ENCODE measurements at regions not wholly inside any gene's neighbourhood (a gene's known extent, or its start where the extent isn't known, plus 50 kb on each side); places are given as distances from the start of the nearest gene placed in this dataset.

GRCh38 chr12:123064366-123064765 is 83.9 kb downstream of the ARL6IP4 start:
- no peak overlapping the region for H3K27ac ChIP-seq (ENCODE audit: low read length)
- H3K27me3 ChIP-seq (ENCODE audit: insufficient read depth, low read depth, low read length) = no peaks in the 10 kb centered on the region
- TF ChIP-seq SMC3 (conservative IDR thresholded peaks at IDR 0.05; ENCODE audit: poor library complexity) (no peak), POLR2AphosphoS5 (IDR thresholded peaks at IDR 0.05) (no peak), CTCF (IDR thresholded peaks at IDR 0.05; ENCODE audit: poor library complexity, severe bottlenecking) (no peak), EP300 (conservative IDR thresholded peaks at IDR 0.05; ENCODE audit: poor library complexity, severe bottlenecking) (no peak), REST (IDR thresholded peaks at IDR 0.05; ENCODE audit: borderline replicate concordance) (no peak), EZH2 (IDR thresholded peaks at IDR 0.05; ENCODE audit: borderline replicate concordance, insufficient read depth, low read length, poor library complexity, severe bottlenecking) (no peak), RAD21 (conservative IDR thresholded peaks at IDR 0.05) (no peak), TAF1 (IDR thresholded peaks at IDR 0.05; ENCODE audit: low read depth) (no peak), MXI1 (conservative IDR thresholded peaks at IDR 0.05; ENCODE audit: poor library complexity, severe bottlenecking) (no peak)
- no peak overlapping the region for H3K4me3 ChIP-seq (ENCODE audit: low read length)
- no peaks in the 10 kb centered on the region for H3F3A ChIP-seq (ENCODE audit: insufficient read depth, low read length, poor library complexity, severe bottlenecking)
- H4K20me1 ChIP-seq (ENCODE audit: insufficient read depth) = no peaks in the 10 kb centered on the region
- H3K9me3 ChIP-seq (ENCODE audit: low read length) = no peaks in the 10 kb centered on the region
- H3K9ac ChIP-seq (ENCODE audit: low read length) = no peak overlapping the region
- H3K36me3 ChIP-seq (ENCODE audit: insufficient read depth, low read length) = no peaks in the 10 kb centered on the region
- H2AFZ ChIP-seq (ENCODE audit: low read depth, low read length) = no peak overlapping the region
- no peaks in the 10 kb centered on the region for H3K79me2 ChIP-seq (replicated peaks; ENCODE audit: insufficient read depth, low read length)
- H3K4me2 ChIP-seq (ENCODE audit: low read length) = no peak overlapping the region
- no peaks in the 10 kb centered on the region for H3K9me2 ChIP-seq (ENCODE audit: insufficient read depth, low read length)

GRCh38 chr12:123063535-123063934 is 83.1 kb downstream of the ARL6IP4 start:
- no peak overlapping the region for H3K9ac ChIP-seq (ENCODE audit: low read length)
- H3K79me2 ChIP-seq (replicated peaks; ENCODE audit: insufficient read depth, low read length) = no peaks in the 10 kb centered on the region
- H4K20me1 ChIP-seq (ENCODE audit: insufficient read depth) = no peaks in the 10 kb centered on the region

More at GRCh38 chr12:123063535-123063934, 83.1 kb downstream of the ARL6IP4 start:
- Histone ChIP-seq H3K4me3 (ENCODE audit: low read length) (no peak overlapping the region), H3K27me3 (ENCODE audit: insufficient read depth, low read depth, low read length) (no peaks in the 10 kb centered on the region), H3F3A (ENCODE audit: insufficient read depth, low read length, poor library complexity, severe bottlenecking) (no peaks in the 10 kb centered on the region), H3K9me3 (ENCODE audit: low read length) (no peaks in the 10 kb centered on the region), H3K4me2 (ENCODE audit: low read length) (no peak overlapping the region), H3K36me3 (ENCODE audit: insufficient read depth, low read length) (no peaks in the 10 kb centered on the region), H2AFZ (ENCODE audit: low read depth, low read length) (no peak overlapping the region), H3K27ac (ENCODE audit: low read length) (no peak overlapping the region), H3K9me2 (ENCODE audit: insufficient read depth, low read length) (no peaks in the 10 kb centered on the region)
- TF ChIP-seq SMC3 (conservative IDR thresholded peaks at IDR 0.05; ENCODE audit: poor library complexity) (no peak), CTCF (IDR thresholded peaks at IDR 0.05; ENCODE audit: poor library complexity, severe bottlenecking) (no peak), REST (IDR thresholded peaks at IDR 0.05; ENCODE audit: borderline replicate concordance) (no peak), MXI1 (conservative IDR thresholded peaks at IDR 0.05; ENCODE audit: poor library complexity, severe bottlenecking) (no peak), RAD21 (conservative IDR thresholded peaks at IDR 0.05) (no peak), EP300 (conservative IDR thresholded peaks at IDR 0.05; ENCODE audit: poor library complexity, severe bottlenecking) (no peak), POLR2AphosphoS5 (IDR thresholded peaks at IDR 0.05) (no peak), TAF1 (IDR thresholded peaks at IDR 0.05; ENCODE audit: low read depth) (no peak), EZH2 (IDR thresholded peaks at IDR 0.05; ENCODE audit: borderline replicate concordance, insufficient read depth, low read length, poor library complexity, severe bottlenecking) (no peak)
